ENCODE measurements at regions not wholly inside any gene's neighbourhood (a gene's known extent, or its start where the extent isn't known, plus 50 kb on each side); places are given as distances from the start of the nearest gene placed in this dataset.

GRCh38 chrX:116384406-116384954 lies 51.9 kb upstream of the SLC6A14 start:
- Histone ChIP-seq H3K4me1 (ENCODE audit: control insufficient read depth in 2 of 3, insufficient read depth in 2 of 3, low read depth in 1 of 3, low read length in 3 of 3) (no peaks in the 10 kb centered on the region), H3K4me3 (ENCODE audit: low read length in 3 of 3) (no peak overlapping the region), H3K27ac (ENCODE audit: low read depth in 2 of 2, low read length in 2 of 2) (no peak overlapping the region), H3K9ac (ENCODE audit: low read length in 3 of 3) (no peak overlapping the region), H3K9me3 (ENCODE audit: control insufficient read depth in 2 of 3, insufficient read depth in 1 of 3, low read length in 3 of 3) (no peaks in the 10 kb centered on the region), H3K36me3 (ENCODE audit: control insufficient read depth in 2 of 3, insufficient read depth in 3 of 3, low read length in 3 of 3) (no peaks in the 10 kb centered on the region), H3K27me3 (ENCODE audit: control insufficient read depth, insufficient read depth, low read length) (no peaks in the 10 kb centered on the region)
- DNase-seq (no peak), FAIRE-seq (no peak)
- intact Hi-C loops (cut with DNase I) = no loop called here
- no peak for TF ChIP-seq CTCF (IDR thresholded peaks at IDR 0.05; ENCODE audit: borderline replicate concordance, extremely low read depth, insufficient read depth)
